ENCODE measurements at regions not wholly inside any gene's neighbourhood (a gene's known extent, or its start where the extent isn't known, plus 50 kb on each side); places are given as distances from the start of the nearest gene placed in this dataset.
"Not testable (repeated sequence)": the region's sequence is repeated elsewhere in the genome, so short reads cannot be mapped to it uniquely, and the experiment has no call there.

DNA sequence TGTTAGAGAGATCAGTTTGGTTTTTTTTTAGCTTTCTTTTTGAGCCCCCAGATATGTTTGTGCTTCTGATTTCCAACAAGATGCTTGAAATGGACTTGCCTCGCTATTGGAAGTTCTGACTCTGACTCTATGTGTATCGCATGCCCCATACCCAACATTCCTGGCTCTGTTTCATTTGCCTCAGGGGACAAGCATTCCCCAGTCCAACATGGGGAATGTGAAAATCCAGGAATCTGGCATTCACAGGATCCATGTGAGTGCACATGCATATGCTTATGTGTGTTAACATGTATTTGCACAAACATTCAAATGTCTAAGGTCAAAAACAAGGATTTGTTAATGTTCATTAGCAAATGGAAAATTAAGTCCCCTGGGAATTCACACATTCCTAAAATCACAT lies 233.9 kb downstream of the TLR4 start:
- TF ChIP-seq SIN3A (IDR thresholded peaks at IDR 0.05; ENCODE audit: borderline replicate concordance, insufficient read depth, low read depth, low read length) (no peak), POLR2AphosphoS5 (IDR thresholded peaks at IDR 0.05; ENCODE audit: low read depth, low read length) (no peak), CTCF (IDR thresholded peaks at IDR 0.05) (no peak), TCF7L2 (IDR thresholded peaks at IDR 0.05; ENCODE audit: low read depth, low read length) (no peak)
- TF ChIP-seq, protein P1, sequence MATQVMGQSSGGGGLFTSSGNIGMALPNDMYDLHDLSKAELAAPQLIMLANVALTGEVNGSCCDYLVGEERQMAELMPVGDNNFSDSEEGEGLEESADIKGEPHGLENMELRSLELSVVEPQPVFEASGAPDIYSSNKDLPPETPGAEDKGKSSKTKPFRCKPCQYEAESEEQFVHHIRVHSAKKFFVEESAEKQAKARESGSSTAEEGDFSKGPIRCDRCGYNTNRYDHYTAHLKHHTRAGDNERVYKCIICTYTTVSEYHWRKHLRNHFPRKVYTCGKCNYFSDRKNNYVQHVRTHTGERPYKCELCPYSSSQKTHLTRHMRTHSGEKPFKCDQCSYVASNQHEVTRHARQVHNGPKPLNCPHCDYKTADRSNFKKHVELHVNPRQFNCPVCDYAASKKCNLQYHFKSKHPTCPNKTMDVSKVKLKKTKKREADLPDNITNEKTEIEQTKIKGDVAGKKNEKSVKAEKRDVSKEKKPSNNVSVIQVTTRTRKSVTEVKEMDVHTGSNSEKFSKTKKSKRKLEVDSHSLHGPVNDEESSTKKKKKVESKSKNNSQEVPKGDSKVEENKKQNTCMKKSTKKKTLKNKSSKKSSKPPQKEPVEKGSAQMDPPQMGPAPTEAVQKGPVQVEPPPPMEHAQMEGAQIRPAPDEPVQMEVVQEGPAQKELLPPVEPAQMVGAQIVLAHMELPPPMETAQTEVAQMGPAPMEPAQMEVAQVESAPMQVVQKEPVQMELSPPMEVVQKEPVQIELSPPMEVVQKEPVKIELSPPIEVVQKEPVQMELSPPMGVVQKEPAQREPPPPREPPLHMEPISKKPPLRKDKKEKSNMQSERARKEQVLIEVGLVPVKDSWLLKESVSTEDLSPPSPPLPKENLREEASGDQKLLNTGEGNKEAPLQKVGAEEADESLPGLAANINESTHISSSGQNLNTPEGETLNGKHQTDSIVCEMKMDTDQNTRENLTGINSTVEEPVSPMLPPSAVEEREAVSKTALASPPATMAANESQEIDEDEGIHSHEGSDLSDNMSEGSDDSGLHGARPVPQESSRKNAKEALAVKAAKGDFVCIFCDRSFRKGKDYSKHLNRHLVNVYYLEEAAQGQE (IDR thresholded peaks at IDR 0.05; ENCODE audit: insufficient read depth in 1 of 2, low read depth in 2 of 2, low read length in 1 of 2) = no peak
- Histone ChIP-seq H3K27me3 (ENCODE audit: control insufficient read depth, insufficient read depth, low read length) (no peaks in the 10 kb centered on the region), H3K4me1 (ENCODE audit: control insufficient read depth, insufficient read depth, low read length) (no peaks in the 10 kb centered on the region), H3K36me3 (ENCODE audit: control insufficient read depth, insufficient read depth, low read length) (no peaks in the 10 kb centered on the region), H3K4me3 (ENCODE audit: low read depth in 2 of 2, low read length in 2 of 2) (no peak overlapping the region), H3K9me3 (ENCODE audit: control insufficient read depth, insufficient read depth, low read depth, low read length) (no peaks in the 10 kb centered on the region), H3K27ac (ENCODE audit: low read length) (no peak overlapping the region)
- no peak for DNase-seq (ENCODE audit: low read depth, low spot score)
- CTCF ChIA-PET = no interaction called here
- POLR2A ChIA-PET = no interaction called here
- in situ Hi-C loops (cut with HindIII; ENCODE audit: low pct_unique_long_range_greater_than_20kb, low sequenced_read_pairs) = no loop called here
- intact Hi-C loops (cut with micrococcal nuclease; ENCODE audit: unreplicated experiment) = no loop called here
- no TSS peak for BruUV-seq (replicated peaks)
- no peak for ATAC-seq

DNA sequence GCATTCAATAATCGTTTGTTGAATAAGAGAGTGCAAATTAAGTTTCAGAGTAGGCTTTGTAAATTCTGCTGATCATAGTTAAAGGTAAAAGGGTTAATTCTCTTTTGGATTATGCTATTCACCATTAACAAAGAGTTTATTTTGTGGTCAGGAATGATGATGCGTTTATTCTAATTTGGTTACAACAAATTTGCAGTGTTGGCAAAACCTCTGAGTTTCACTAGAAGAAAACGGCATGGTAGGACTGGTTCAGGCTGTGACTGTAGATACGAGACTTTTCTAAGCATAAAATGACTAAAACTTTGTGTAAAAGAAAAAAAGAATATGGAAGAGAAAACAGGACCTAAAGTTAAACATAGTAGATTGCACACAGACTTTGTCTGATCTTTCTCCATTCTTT lies 234.7 kb downstream of the TLR4 start:
- BruUV-seq (replicated peaks) = no TSS peak
- Histone ChIP-seq H3K27ac (ENCODE audit: low read length) (no peak overlapping the region), H3K9me3 (ENCODE audit: control insufficient read depth, insufficient read depth, low read depth, low read length) (no peaks in the 10 kb centered on the region), H3K36me3 (ENCODE audit: control insufficient read depth, insufficient read depth, low read length) (no peaks in the 10 kb centered on the region), H3K27me3 (ENCODE audit: control insufficient read depth, insufficient read depth, low read length) (no peaks in the 10 kb centered on the region), H3K4me3 (ENCODE audit: low read depth in 2 of 2, low read length in 2 of 2) (no peak overlapping the region), H3K4me1 (ENCODE audit: control insufficient read depth, insufficient read depth, low read length) (no peaks in the 10 kb centered on the region)
- TF ChIP-seq TCF7L2 (IDR thresholded peaks at IDR 0.05; ENCODE audit: low read depth, low read length) (no peak), SIN3A (IDR thresholded peaks at IDR 0.05; ENCODE audit: borderline replicate concordance, insufficient read depth, low read depth, low read length) (no peak), CTCF (IDR thresholded peaks at IDR 0.05) (no peak), POLR2AphosphoS5 (IDR thresholded peaks at IDR 0.05; ENCODE audit: low read depth, low read length) (no peak)
- TF ChIP-seq, protein P1 (IDR thresholded peaks at IDR 0.05; ENCODE audit: insufficient read depth in 1 of 2, low read depth in 2 of 2, low read length in 1 of 2) = no peak
- intact Hi-C loops (cut with micrococcal nuclease; ENCODE audit: unreplicated experiment) (no loop called here), in situ Hi-C loops (cut with HindIII; ENCODE audit: low pct_unique_long_range_greater_than_20kb, low sequenced_read_pairs) (no loop called here)
- ChIA-PET CTCF (no interaction called here), POLR2A (no interaction called here)
- no peak for DNase-seq (ENCODE audit: low read depth, low spot score)
- ATAC-seq = no peak

- H3K4me1 ChIP-seq (ENCODE audit: control insufficient read depth, insufficient read depth, low read length); H3K27me3 ChIP-seq (ENCODE audit: control insufficient read depth, insufficient read depth, low read length); DNase-seq (ENCODE audit: low read depth, low spot score); H3K4me3 ChIP-seq (ENCODE audit: low read depth in 2 of 2, low read length in 2 of 2); CTCF ChIA-PET; in situ Hi-C loops (cut with HindIII; ENCODE audit: low pct_unique_long_range_greater_than_20kb, low sequenced_read_pairs); POLR2A ChIA-PET; H3K36me3 ChIP-seq (ENCODE audit: control insufficient read depth, insufficient read depth, low read length); H3K27ac ChIP-seq (ENCODE audit: low read length); H3K9me3 ChIP-seq (ENCODE audit: control insufficient read depth, insufficient read depth, low read depth, low read length); ATAC-seq; BruUV-seq (replicated peaks); intact Hi-C loops (cut with micrococcal nuclease; ENCODE audit: unreplicated experiment): not testable (repeated sequence)
Measured at GRCh38 chr9:117944750-117945149, 240.5 kb downstream of the TLR4 start.

All from Panc1 (cell line).